Gastrocnemius medialis (tissue), 4 donors: ENCODE measurements at regions not wholly inside any gene's neighbourhood (a gene's known extent, or its start where the extent isn't known, plus 50 kb on each side); places are given as distances from the start of the nearest gene placed in this dataset.

Source experiments
- ATAC-seq, 2 donors: fragments of 150-250 bp; one replicate each; pipeline ENCODE4 v1.9.1; 2016
- DNase-seq, 2 donors: peaks; one replicate each; pipeline ENCODE4 v3.0.0-alpha.2; 2019
- H3K27ac ChIP-seq, 4 donors: fragments of 200-600 bp; sonication (generic); 1 replicate in 1 of 4; 2 replicates in 3 of 4; pipeline ENCODE4 v1.5.1; 2016 to 2018; ENCODE audit warnings: mild to moderate bottlenecking in 2 of 4, moderate library complexity in 1 of 4
- H3K27me3 ChIP-seq, 3 donors: fragments of 200-600 bp; sonication (generic) in 2 of 3; 1 replicate in 1 of 3; 2 replicates in 2 of 3; pipeline versions ENCODE4 v1.5.1 to v1.6.0; 2016 to 2019; ENCODE audit warnings: mild to moderate bottlenecking in 1 of 3, moderate library complexity in 1 of 3
- H3K36me3 ChIP-seq, 2 donors: fragments of 200-600 bp; sonication (generic) in 1 of 2; one replicate each; pipeline ENCODE4 v1.5.1; 2017 to 2018
- H3K4me1 ChIP-seq, 2 donors: fragments of 200-600 bp; sonication (generic) in 1 of 2; one replicate each; pipeline ENCODE4 v1.5.1; 2016 to 2017; ENCODE audit warnings: mild to moderate bottlenecking in 2 of 2
- H3K4me3 ChIP-seq, 4 donors: fragments of 200-600 bp; sonication (generic) in 3 of 4; 1 replicate in 1 of 4; 2 replicates in 3 of 4; pipeline ENCODE4 v1.5.1; 2016 to 2019; ENCODE audit warnings: mild to moderate bottlenecking in 2 of 4
- H3K9me3 ChIP-seq, 3 donors: fragments of 200-600 bp; sonication (generic) in 2 of 3; 1 replicate in 1 of 3; 2 replicates in 2 of 3; pipeline ENCODE4 v1.5.1; 2016 to 2019
- POLR2A ChIP-seq, 2 donors: fragments of 450-650 bp; IDR thresholded peaks; one replicate each; pipeline ENCODE4 v1.6.1; 2017; ENCODE audit warnings: antibody characterized with exemption in 2 of 2, mild to moderate bottlenecking in 2 of 2, moderate library complexity in 2 of 2
- in situ Hi-C, 4 donors: fragments of 200-750 bp; cut with MboI; loops; one replicate each; pipeline versions ENCODE4 v1.15.0 to v1.8.0; 2017; ENCODE audit warnings: low sequenced_read_pairs in 4 of 4
- intact Hi-C: fragments of 100-400 bp; cut with DNase I; formaldehyde crosslinking; loops from one replicate; pipeline ENCODE4 v1.15.1; 2023; ENCODE audit warnings: low total_unique reads
- TF ChIP-seq, protein P1 (sequence below), 5 experiments: fragments of 450-650 bp in 3 of 5; fragments of 200-600 bp in 2 of 5; sonication (generic) in 2 of 5; IDR thresholded peaks in 4 of 5; conservative IDR thresholded peaks in 1 of 5; 1 replicate in 4 of 5; 2 replicates in 1 of 5; pipeline ENCODE4 v1.5.1; 2016 to 2019; ENCODE audit warnings: antibody characterized with exemption in 5 of 5, mild to moderate bottlenecking in 3 of 5, moderate library complexity in 3 of 5

- Histone ChIP-seq H3K4me3 (no peak overlapping the region), H3K27ac (peak overlapping the region in 2 of 4 donors; percentile 5 to 30), H3K27me3 (peaks cover 0 to 10% (median 6%) of the 10 kb centered on the region in 3 donors), H3K36me3 (no peaks in the 10 kb centered on the region), H3K4me1 (peaks cover 3 to 5% of the 10 kb centered on the region in 2 donors), H3K9me3 (no peaks in the 10 kb centered on the region)
- TF ChIP-seq POLR2A (IDR thresholded peaks at IDR 0.05): no peak
- TF ChIP-seq, protein P1, sequence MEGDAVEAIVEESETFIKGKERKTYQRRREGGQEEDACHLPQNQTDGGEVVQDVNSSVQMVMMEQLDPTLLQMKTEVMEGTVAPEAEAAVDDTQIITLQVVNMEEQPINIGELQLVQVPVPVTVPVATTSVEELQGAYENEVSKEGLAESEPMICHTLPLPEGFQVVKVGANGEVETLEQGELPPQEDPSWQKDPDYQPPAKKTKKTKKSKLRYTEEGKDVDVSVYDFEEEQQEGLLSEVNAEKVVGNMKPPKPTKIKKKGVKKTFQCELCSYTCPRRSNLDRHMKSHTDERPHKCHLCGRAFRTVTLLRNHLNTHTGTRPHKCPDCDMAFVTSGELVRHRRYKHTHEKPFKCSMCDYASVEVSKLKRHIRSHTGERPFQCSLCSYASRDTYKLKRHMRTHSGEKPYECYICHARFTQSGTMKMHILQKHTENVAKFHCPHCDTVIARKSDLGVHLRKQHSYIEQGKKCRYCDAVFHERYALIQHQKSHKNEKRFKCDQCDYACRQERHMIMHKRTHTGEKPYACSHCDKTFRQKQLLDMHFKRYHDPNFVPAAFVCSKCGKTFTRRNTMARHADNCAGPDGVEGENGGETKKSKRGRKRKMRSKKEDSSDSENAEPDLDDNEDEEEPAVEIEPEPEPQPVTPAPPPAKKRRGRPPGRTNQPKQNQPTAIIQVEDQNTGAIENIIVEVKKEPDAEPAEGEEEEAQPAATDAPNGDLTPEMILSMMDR (IDR thresholded peaks at IDR 0.05 in 4 of 5, conservative IDR thresholded peaks at IDR 0.05 in 1 of 5): no peak
- DNase-seq: peak in 1 of 2 donors; percentile 37
- peak; percentile 26 to 31 for ATAC-seq
- intact Hi-C loops: no loop called here
- in situ Hi-C loops: no loop called here
Measured at GRCh38 chr6:167745670-167746389, 80.9 kb upstream of the AFDN start.

DNA sequence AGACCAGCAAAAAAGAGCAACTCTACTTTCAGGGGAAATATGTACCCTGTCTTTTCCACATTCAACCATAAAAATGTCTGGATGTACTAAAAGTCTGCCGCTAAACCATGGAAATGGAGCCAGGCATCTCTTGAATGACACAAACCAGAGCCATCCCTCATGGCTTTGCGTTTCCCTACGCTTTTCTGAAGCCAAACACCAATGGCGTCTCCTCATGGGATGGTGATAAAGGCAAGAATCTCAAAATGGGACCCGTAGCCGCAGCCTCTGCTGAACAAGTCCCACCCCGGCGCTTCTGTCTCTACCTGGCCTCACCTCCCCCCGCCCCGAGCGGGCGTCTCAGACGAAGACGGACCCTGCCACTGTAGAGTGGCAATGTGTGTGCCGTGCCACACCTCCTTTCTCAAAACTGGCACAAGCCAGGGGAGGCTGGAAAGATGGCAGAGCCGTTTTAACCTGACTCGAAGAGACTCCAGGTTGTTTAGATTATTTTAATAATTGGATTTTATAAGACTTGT, 80.3 kb upstream of the AFDN start:
- ATAC-seq (no peak), DNase-seq (no peak)
- intact Hi-C loops (no loop called here), in situ Hi-C loops (no loop called here)
- Histone ChIP-seq H3K27me3 (peaks cover 0 to 10% (median 6%) of the 10 kb centered on the region in 3 donors), H3K4me3 (no peak overlapping the region), H3K36me3 (no peaks in the 10 kb centered on the region), H3K9me3 (no peaks in the 10 kb centered on the region), H3K4me1 (peaks cover 7 to 9% of the 10 kb centered on the region in 2 donors), H3K27ac (peak overlapping the region in 1 of 4 donors; percentile 30)
- no peak for TF ChIP-seq POLR2A (IDR thresholded peaks at IDR 0.05)
- TF ChIP-seq, protein P1 (IDR thresholded peaks at IDR 0.05 in 4 of 5, conservative IDR thresholded peaks at IDR 0.05 in 1 of 5): no peak

DNA sequence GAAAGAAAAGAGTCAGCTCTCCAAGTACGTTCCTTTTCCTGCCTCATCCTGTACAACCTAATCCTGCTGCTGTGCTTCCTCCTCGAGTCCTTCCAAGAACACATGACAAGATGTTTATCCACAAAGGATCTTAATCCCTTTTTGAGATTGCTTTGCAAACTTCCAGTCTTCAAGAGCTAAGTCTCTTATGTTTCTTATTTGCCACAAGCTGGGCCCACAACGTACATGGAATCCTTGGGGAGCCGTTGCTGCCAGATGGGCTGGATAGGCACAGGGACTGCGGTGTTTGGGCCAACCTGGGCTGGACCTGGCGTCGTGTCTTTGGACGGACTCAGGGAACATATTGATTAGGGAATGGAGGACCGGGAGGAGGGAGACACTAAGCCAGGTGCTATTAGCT, 79.7 kb upstream of the AFDN start:
- H3K36me3 ChIP-seq: no peaks in the 10 kb centered on the region
- no peak for DNase-seq
- ATAC-seq: no peak
- no peak overlapping the region for H3K4me3 ChIP-seq
- TF ChIP-seq POLR2A (IDR thresholded peaks at IDR 0.05): no peak
- TF ChIP-seq, protein P1 (IDR thresholded peaks at IDR 0.05 in 4 of 5, conservative IDR thresholded peaks at IDR 0.05 in 1 of 5): no peak
- in situ Hi-C loops: no loop called here
- H3K27me3 ChIP-seq: peaks cover 0 to 10% (median 6%) of the 10 kb centered on the region in 3 donors
- H3K27ac ChIP-seq: no peak overlapping the region
- H3K9me3 ChIP-seq: no peaks in the 10 kb centered on the region
- peaks cover 7 to 12% of the 10 kb centered on the region in 2 donors for H3K4me1 ChIP-seq
- intact Hi-C loops: no loop called here

- TF ChIP-seq, protein P1 (IDR thresholded peaks at IDR 0.05 in 4 of 5, conservative IDR thresholded peaks at IDR 0.05 in 1 of 5): no peak
- TF ChIP-seq POLR2A (IDR thresholded peaks at IDR 0.05): no peak
- H3K4me1 ChIP-seq: peaks cover 7 to 12% of the 10 kb centered on the region in 2 donors
- no peaks in the 10 kb centered on the region for H3K9me3 ChIP-seq
- no peak overlapping the region for H3K4me3 ChIP-seq
- no peak overlapping the region for H3K27ac ChIP-seq
- in situ Hi-C loops: no loop called here
- intact Hi-C loops: no loop called here
- DNase-seq: no peak
- no peak for ATAC-seq
- H3K27me3 ChIP-seq: peaks cover 0 to 10% (median 6%) of the 10 kb centered on the region in 3 donors
- H3K36me3 ChIP-seq: no peaks in the 10 kb centered on the region
Measured at GRCh38 chr6:167747645-167748044, 79.1 kb upstream of the AFDN start.
